Left ventricle myocardium superior (tissue), 1 donor: ENCODE measurements at regions not wholly inside any gene's neighbourhood (a gene's known extent, or its start where the extent isn't known, plus 50 kb on each side); places are given as distances from the start of the nearest gene placed in this dataset.
"Not testable (repeated sequence)": the region's sequence is repeated elsewhere in the genome, so short reads cannot be mapped to it uniquely, and the experiment has no call there.

Source experiments
- ATAC-seq: fragments of 200-7000 bp; cut with Tn5 transposase; one replicate; pipeline ENCODE4 v1.9.1; 2020; ENCODE audit warnings: mild to moderate bottlenecking, moderate library complexity
- DNase-seq: peaks from one replicate; pipeline ENCODE4 v3.0.0-alpha.2; 2020
- intact Hi-C: fragments of 100-400 bp; cut with micrococcal nuclease; formaldehyde crosslinking; loops from one replicate; pipeline ENCODE4 v1.11.0; 2022
- donor health status: DM: no; HTN: yes; CAD: no; lungs with severe emphysema.

- DNase-seq, result no peak
- ATAC-seq, result no peak
- intact Hi-C loops, result loop anchor here (10.0 kb wide), 1 partner anchor 133 kb away; no protein-coding TSS in a partner anchor
These were observed 147.3 kb downstream of the UNC5CL start for GRCh38 chr6:40891686-40892085.

DNA sequence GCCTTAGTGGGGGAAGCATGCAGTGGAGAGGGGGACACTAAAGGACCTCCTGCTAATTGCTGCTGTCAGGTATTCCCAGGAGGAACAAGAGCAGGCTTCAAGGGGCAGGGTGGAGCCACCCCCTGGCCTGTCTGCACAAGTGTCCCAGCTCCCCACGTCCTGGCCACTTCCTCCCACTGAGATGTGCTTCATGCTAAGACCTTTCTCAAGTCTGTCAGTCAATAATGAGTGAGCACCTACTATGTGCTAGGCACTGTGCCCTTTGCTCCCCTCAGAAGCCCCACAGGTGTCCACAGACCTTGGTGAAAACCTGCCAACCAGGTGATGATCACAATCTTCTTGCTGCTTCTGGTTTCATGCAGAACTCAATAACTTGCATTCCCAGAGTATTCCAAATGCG lies 147.9 kb downstream of the UNC5CL start:
- no peak for ATAC-seq
- no peak for DNase-seq
- intact Hi-C loops, result loop anchor here (10.0 kb wide), 1 partner anchor 134 kb away; no protein-coding TSS in a partner anchor

- no peak for DNase-seq
These were observed 149.7 kb downstream of the UNC5CL start for GRCh38 chr6:40889137-40889832.

DNA sequence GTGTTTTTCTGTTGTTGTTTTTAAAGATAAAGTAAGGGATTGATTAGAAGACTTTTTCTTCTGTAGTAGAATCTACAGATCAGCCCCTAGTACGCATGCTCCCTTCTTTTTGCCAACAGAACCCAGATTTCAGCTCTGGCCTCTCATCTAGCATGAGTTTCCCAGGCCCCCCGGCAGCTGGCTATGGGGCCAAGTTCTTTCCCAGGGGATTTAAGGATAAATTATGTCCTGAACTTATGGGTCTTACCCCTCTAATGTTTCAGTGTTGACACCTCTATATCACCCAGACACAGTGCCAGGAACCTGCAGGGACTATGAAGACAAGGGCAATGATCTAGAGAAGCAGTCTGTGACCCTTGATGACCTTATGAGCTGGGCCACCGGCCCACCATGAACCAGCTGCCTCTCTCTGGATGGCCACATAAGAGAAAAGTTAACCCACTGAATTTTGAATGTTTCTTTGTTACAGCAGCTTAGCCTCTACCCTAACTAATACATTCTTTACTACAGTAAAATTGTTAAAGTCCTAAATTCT lies 150.5 kb downstream of the UNC5CL start:
- intact Hi-C loops, result no loop called here
- no peak for DNase-seq
- peak; percentile 44 for ATAC-seq

More at GRCh38 chr6:40889137-40889832, 149.7 kb downstream of the UNC5CL start:
- no peak for ATAC-seq
- intact Hi-C loops, result no loop called here

DNA sequence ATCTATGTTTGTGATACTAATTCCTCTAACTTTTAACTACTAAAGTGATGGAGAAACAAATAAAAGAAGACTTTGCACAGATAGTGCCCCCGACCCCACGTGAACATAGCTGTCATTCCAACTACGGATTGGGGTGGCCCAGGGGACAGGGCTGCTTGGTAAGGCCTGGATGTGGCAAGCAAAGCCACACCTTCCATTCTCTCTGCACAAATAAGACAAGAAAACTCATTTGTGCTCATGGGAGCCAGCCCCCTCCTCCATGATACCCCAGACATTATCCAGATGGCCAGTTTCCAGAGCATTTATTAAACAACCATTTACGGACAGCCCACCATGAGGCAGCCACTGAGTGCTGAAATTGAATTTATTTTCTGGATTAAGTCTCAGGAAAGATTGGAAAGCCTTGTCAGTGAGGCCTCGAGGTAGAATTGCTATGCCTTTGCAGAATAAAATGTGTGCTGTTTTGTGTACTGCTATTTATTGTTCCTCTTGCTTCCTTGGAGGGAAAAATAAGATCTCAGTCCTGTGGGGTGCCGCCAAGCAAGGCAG lies 151.2 kb downstream of the UNC5CL start:
- no peak for ATAC-seq

GRCh38 chr6:40887079-40887791 lies 151.8 kb downstream of the UNC5CL start:
- intact Hi-C loops, result no loop called here
- no peak for ATAC-seq
- no peak for DNase-seq

More for the DNA sequence above, 151.2 kb downstream of the UNC5CL start:
- DNase-seq, result no peak
- intact Hi-C loops, result no loop called here

DNA sequence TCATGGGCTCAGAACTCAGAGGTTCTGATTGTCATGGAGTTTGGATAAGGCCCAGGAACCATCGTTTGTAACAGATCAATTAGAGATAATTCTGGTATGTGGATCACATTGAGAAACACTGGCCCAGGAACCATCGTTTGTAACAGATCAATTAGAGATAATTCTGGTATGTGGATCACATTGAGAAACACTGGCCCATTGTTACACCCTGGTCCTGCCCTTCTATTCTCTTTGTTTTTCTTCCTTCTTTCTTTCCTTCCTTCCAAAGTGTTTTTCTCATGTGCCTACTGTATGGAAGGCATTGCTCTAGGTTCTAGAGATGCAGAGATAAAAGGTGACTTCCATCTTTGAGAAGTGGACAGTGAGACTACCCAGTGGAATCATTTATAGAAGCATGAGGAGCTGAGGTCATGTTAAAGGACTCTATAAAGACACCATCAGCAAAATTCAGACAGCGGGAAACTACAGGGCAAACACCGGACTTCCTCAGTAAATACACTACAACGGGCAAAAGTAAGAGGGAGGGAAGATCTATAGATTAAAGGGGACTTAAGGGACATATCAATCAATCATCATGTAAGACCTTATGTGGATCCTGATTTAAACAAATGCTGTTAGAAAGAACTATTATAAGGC lies 153.8 kb downstream of the UNC5CL start:
- no peak for ATAC-seq
- intact Hi-C loops, result no loop called here
- DNase-seq, result no peak

GRCh38 chr6:40882323-40882997 lies 156.6 kb downstream of the UNC5CL start:
- ATAC-seq (no peak), DNase-seq (peak; percentile 33)
- intact Hi-C loops, result no loop called here

DNA sequence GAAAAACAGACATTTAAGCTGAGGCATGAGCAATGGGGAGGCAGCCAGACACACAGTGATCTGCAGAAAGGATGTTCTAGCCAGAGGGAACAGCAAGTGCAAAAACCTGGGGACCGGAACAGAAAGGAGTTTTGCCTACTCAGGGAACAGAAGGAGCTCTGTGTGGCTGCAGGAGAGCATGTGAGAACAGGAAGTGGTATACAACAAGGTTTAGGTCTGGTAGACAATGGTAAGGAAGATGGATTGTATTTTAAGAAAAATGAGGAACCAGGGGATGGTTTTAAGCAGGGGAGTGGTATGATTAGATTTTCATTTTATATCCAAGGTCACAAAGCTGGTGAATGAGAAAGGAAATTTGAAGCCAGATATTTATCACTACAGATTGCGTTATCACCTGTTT lies 157.5 kb downstream of the UNC5CL start:
- intact Hi-C loops, result no loop called here
- no peak for ATAC-seq
- DNase-seq, result no peak

GRCh38 chr6:40880906-40881305 lies 158.1 kb downstream of the UNC5CL start:
- DNase-seq, result no peak
- intact Hi-C loops, result no loop called here
- ATAC-seq, result no peak

GRCh38 chr6:40879169-40879568 lies 159.9 kb downstream of the UNC5CL start:
- intact Hi-C loops, result no loop called here
- ATAC-seq (no peak), DNase-seq (no peak)

DNA sequence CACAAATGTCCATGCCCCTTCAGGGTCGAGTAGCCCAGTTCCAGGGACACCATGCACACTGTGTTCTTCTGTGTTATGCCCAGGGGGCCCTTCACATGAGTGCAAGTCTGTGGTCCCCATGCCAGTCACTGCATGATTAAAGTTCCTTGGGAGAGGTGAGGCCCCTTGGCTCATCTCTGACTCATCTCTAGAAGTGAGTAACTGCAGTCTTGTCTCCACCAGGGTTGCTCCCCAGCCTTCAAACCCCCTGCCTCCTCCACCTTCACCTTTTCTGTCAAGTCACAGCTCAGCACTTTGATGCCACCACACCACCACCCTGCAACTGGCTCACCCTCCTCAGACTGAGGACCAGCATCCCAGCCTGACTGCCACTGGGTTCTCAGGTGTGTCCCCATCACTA lies 161.7 kb downstream of the UNC5CL start:
- intact Hi-C loops, result no loop called here
- no peak for DNase-seq
- ATAC-seq, result no peak

- no peak for DNase-seq
- intact Hi-C loops, result no loop called here
- ATAC-seq, result no peak
These were observed 162.7 kb downstream of the UNC5CL start for GRCh38 chr6:40876336-40876735.

DNA sequence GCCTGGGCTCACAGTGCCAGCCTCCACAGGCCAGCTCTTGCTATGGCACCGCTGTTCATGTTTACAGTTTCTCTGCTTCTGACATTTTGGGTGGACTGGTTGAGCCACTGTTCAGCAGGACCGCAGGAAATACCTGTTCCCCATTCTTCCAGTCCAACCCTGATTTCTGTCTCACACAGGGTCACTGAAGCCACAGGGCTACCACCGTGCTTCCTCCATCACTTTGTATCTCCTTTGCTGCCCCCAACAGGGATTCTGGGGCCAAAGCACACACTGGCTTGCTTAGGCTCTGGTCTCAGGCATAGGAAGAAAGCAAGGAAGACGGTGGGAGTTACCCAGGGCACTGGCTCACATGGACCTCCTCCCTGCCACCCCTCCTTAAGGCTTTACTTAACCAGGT lies 164.5 kb downstream of the UNC5CL start:
- DNase-seq, result no peak
- ATAC-seq, result no peak
- intact Hi-C loops, result no loop called here

- ATAC-seq, result no peak
- no peak for DNase-seq
- intact Hi-C loops, result no loop called here
These were observed 167.6 kb downstream of the UNC5CL start for GRCh38 chr6:40871424-40871823.

DNA sequence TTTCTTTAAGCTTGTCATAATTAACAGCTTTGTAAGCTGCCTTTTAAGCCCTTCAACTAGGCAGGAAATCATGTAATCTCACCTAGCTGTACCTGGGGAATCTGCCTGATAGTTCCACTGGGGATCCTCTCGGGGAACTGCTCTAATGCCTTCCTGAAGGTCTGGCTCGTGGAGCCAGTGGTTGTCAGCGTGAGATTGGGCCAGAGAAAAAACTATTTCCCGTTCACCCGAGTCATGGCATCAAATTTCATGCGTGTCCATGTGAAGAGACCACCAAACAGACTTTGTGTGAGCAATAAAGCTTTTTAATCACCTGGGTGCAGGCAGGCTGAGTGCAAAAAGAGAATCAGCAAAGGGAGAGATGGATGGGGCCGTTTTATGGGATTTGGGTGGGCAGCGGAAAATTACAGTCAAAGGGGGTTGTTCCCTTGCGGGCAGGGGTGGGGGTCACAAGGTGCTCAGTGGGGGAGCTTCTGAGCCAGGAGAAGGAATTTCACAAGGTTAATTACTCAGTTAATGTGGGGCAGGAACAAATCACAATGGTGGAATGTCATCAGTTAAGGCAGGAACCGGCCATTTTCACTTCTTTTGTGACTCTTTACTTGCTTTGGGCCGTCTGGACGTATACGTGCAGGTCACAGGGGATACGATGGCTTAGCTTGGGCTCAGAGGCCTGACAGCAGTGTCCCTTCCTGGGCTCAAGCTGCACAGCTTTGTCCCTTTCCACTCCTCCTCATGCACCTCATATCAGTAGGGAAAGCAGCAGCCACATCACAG lies 170.7 kb downstream of the UNC5CL start:
- DNase-seq, intact Hi-C loops, ATAC-seq: not testable (repeated sequence)

- DNase-seq, ATAC-seq, intact Hi-C loops: not testable (repeated sequence)
These were observed 171.5 kb downstream of the UNC5CL start for GRCh38 chr6:40867527-40867926.

GRCh38 chr6:40865259-40865658 lies 173.8 kb downstream of the UNC5CL start:
- DNase-seq, intact Hi-C loops, ATAC-seq: not testable (repeated sequence)
